A673 (cell line): ENCODE measurements at regions not wholly inside any gene's neighbourhood (a gene's known extent, or its start where the extent isn't known, plus 50 kb on each side); places are given as distances from the start of the nearest gene placed in this dataset.

Experiments used
- CTCF ChIP-seq: fragments of 300-800, 200-600 bp; sonication (generic); conservative IDR thresholded peaks from 2 replicates; pipeline ENCODE4 v1.5.1; 2017; ENCODE audit warnings: low read depth, mild to moderate bottlenecking, antibody characterized with exemption, low read length, moderate library complexity, mixed read lengths
- EZH2 ChIP-seq: fragments of 200-600 bp; sonication (generic); IDR thresholded peaks from 2 replicates; pipeline ENCODE4 v1.6.1; 2017; ENCODE audit warnings: borderline replicate concordance, low read depth, mild to moderate bottlenecking, mixed read lengths, antibody characterized with exemption, low read length; ENCODE audit not compliant: poor library complexity, severe bottlenecking

DNA sequence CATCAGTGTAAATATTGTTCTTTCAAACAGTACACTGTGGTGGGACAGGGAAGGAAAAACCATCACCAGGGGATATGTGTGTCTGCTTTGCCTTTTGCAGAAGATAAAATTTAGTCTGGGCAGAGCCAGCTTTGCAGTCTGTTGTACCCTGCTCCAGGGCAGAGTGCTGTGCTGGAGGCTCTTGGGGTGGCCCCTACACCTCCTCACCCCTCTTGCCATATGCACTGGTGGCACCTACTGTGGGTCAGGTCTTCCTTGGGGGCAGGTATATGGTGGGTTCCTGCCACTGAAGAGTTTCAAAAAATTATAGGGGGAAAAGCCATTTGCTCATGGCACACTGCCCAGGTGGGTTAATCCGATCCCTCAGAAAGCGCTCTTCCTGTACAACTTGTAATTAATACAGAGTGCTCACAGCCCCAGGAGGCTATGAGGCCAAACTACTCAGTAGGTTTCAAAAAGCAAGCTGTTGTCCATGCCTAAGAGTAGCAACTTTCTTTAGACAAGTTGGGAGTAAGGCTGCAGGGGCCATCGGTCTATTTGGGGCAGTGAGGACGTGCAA, 112.7 kb upstream of the BMPER start:
- TF ChIP-seq CTCF = no peak
- no peak for TF ChIP-seq EZH2
